SHP77 treated with DMSO at 0.1 percent for 48 hours (cell line): ENCODE measurements at regions not wholly inside any gene's neighbourhood (a gene's known extent, or its start where the extent isn't known, plus 50 kb on each side); places are given as distances from the start of the nearest gene placed in this dataset.

Source experiments
- DNase-seq: peaks from one replicate; lab custom pipeline; 2025; lab: John Stamatoyannopoulos, UW

GRCh38 chr10:10516346-10517130, 501.1 kb upstream of the CELF2 start:
- DNase-seq: no peak

DNA sequence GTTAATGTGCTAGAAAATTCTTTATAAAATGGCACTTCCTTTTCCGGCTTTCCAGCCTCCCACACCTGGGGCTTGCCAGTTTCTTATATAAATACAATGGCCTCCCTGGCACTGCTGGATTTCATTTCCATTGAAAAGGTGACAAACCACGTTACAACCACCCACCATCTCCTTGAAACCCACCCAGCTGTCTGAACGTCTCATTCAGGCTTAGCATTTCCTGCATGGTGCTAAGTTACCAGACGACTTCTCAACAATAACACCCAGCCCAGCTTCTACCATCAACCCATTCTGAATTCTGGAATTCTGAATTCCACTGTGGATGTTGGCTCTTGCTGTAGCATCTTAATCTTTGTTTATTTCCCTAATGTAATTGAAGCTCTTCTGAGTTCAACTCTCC, 499.8 kb upstream of the CELF2 start:
- no peak for DNase-seq

GRCh38 chr10:10519674-10520073, 498.0 kb upstream of the CELF2 start:
- DNase-seq: no peak

- DNase-seq: no peak
These were observed 496.9 kb upstream of the CELF2 start for GRCh38 chr10:10520491-10521385.

DNA sequence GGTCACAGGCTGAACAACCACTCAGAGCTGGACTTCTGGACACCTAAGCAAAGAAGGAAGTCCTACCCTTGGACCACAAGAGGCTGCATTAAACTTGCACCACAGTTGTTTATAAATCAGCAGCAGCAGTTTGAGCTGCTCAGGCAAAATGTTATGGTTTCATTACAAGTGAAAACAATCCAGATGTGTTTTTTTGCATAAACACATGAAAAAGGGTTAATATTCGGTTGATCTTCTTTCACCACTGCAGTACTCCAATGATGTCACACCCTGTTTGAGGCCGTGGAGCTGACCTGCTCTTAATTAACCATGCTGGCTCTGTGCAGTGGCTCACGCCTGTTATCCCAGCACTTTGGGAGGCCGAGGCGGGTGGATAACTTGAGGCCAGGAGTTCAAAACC, 490.8 kb upstream of the CELF2 start:
- DNase-seq: no peak

DNA sequence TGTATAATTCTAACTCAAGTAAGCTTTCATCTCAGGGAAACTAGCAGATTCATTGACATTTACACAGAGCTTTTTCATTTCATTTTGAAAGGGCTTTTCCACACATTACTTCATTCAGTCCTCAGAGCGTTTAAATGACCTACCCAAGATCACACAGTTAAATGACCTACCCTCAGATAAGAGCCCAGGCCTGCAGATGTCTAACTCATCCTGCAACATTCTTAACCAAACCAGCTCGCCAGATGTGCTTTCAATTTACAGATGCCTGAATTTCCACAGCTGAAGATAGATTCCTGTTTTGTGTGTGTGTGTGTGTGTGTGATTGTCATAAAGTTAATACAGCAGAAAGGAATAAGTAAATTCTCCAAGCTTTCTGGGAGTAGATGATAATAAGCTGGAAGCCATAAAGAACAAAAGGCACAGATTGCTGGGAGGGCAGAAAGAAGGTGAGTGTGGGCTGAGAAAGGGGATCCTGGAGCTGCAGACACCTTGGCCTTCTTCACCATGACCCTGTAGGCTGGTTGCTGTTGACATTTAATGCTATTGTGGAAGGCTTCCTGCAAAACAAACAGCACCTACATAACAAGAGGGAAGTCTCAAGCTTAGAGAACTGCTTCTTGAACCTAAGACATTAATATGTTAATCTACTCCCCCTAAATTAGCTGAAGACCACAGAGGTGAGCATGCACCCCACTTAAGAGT, 489.7 kb upstream of the CELF2 start:
- no peak for DNase-seq

DNA sequence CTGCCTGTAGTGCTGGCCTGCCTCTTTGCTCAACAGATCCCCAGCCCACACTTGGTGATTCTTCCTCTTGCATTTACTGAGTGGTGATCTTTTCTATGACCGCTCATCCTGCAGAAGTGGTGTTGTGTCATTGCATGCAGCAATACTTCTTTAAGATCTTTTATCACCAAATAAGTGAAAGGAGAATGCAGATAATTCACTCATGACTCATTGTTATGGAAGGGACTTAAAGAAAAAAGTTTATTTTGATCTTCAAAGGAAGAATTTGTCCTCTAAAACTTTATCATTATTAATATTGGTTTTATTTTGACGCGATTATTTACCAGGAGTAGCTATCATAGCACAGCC, 489.1 kb upstream of the CELF2 start:
- DNase-seq: no peak

GRCh38 chr10:10530313-10530712, 487.4 kb upstream of the CELF2 start:
- DNase-seq: no peak

DNA sequence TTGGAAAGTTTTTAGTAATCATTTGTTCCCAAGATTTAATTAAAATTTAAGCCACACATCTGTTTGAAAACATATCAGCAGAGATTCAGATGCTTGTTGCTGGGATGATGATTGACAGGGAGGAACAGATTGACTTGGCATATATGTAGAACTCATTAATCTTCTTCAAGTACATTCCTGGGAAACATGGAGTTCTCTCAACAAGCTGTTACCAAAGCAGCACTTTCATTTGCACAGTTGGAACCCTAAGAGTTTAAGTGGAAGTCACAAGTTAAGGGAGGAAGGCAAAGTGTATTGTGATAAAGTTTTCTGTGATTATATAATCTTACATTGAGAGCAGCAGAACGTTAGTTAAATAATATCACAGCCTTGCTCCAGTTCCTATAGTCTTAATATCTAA, 485.4 kb upstream of the CELF2 start:
- DNase-seq: no peak

- no peak for DNase-seq
These were observed 484.8 kb upstream of the CELF2 start for GRCh38 chr10:10532826-10533225.

DNA sequence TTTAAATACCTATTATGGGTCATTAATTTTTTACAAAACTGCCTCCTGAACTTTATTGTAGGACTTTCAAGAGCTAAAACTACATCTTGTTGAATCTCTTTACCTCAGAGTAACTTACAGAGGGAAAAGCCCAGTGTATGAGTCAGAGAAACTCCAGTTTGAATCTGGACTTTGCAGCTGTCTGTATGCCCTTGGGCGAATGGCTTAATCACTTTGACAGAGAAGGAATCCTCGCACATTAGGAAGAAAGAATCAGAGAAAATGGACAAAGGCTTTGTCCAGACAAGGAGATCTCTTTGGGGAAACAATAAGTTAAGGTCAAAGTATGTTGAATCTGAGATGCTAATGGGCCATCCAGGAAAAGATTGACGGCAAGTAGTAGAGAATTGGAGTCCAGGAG, 484.2 kb upstream of the CELF2 start:
- no peak for DNase-seq

DNA sequence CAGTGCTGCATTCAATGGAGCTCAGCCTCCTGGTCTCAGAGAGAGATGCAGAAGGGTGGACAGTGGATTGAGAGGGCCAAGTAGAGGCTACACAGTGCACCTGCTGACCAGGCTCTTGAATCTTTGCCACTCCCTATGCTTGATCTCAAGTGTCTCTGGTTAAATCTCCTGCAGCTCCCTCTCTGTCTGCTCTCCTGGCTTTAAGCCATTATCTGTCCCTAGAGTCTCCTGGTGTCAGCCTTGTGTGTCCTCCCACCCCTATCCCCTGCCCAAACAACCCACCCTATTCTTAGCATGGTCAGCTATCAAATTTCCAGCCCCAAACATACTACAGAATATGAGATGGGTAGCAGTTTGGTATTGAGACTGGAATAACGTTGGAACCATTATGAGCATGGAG, 479.3 kb upstream of the CELF2 start:
- no peak for DNase-seq

DNA sequence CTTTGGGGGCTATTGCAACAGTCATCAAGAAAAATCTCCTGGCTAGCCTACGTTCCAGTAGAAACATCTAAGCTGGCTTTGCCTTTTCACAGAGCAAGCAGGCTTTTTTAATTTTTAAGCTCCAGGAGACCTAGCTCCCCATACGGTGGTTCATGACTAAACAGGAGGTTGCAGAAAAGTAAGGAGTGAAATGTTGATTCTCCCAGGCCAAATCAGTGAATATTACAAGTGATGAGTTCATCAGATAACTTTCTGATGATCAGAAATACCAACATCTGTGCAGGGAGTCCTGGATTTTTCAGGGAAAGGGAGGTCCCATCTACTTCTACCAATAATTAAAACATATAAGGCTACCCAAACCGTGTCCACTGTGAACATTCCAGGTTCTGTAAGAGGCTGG, 477.3 kb upstream of the CELF2 start:
- DNase-seq: no peak

- DNase-seq: no peak
These were observed 475.2 kb upstream of the CELF2 start for GRCh38 chr10:10542477-10542876.

- DNase-seq: no peak
These were observed 472.8 kb upstream of the CELF2 start for GRCh38 chr10:10544890-10545289.

DNA sequence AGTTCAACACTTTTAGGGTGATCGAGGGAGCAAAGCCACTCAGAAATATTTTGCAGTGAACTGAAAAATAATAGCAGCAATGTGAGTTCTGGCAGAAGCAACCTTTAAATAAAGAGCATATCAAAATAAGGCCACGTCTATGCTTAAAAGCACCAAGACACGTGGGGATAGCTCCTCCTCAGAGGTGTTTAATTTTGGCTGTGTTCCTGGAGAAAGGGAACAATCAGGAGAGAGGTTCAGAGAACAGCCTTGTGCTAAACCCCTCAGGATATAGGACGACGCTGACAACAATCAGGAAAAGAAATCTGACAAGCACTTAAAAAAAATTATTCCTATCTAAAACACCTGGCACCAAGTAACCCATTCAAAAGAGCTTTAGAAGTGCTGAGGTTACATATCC, 471.9 kb upstream of the CELF2 start:
- no peak for DNase-seq

GRCh38 chr10:10551596-10552301, 465.9 kb upstream of the CELF2 start:
- DNase-seq: no peak

DNA sequence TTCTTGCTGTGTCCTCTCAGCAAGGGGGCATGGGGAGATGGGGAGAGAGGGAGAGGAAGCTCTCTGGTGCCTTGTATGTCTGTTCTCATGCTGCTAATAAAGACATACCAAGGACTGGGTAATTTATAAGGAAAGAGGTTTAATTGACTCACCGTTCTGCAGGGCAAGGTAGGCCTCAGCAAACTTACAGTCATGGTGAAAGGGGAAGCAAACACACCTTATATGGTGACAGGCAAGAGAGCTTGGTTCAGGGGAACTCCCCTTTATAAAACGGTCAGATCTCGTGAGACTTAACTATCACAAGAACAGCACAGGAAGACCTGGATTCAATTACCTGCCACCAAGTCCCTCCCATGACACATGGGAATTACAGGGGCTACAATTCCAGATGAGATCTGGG, 464.7 kb upstream of the CELF2 start:
- DNase-seq: no peak

GRCh38 chr10:10564081-10564794, 453.4 kb upstream of the CELF2 start:
- DNase-seq: no peak

DNA sequence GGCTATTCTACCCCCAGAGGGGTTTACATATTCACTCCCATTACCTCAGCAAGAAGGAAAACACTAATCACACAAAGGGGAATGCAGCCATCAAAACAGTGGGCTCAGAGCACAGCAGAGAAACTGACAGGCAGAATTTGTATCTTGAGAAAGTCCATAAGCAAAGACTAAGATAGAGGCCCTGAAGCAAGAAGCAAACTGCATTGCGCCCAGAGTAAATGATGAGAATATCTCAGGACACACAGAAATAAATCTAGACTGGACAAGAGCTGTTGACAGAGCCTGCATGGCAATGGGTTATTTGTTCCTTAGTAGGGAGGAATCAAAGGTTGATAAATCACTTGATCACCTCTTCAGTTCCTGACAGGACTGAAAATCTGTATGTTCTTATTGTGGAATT, 440.7 kb upstream of the CELF2 start:
- no peak for DNase-seq

DNA sequence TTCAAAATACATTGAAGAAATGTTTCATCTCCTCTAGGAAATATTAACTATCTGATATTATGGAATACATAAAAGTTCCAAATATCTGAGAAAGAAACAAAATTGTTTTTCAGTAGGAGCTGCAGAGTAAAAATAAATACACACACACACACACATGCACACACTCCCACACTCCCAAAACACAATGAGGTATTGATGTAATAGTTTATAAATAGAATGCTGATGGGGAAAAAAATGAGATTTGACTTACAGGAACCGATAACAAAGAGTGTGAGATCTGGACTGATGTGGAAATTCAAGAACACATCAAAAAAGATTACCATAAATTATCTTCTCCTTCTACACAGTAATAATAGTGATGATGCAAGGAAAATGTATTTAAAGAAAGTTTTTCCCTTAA, 438.0 kb upstream of the CELF2 start:
- DNase-seq: no peak

GRCh38 chr10:10584161-10584560, 433.5 kb upstream of the CELF2 start:
- no peak for DNase-seq
